ENCODE measurements at regions not wholly inside any gene's neighbourhood (a gene's known extent, or its start where the extent isn't known, plus 50 kb on each side); places are given as distances from the start of the nearest gene placed in this dataset.
A peak's percentile ranks its signal among the peaks of the same experiment; 100 is the strongest.

- no peak for TF ChIP-seq CTCF (IDR thresholded peaks at IDR 0.05)
- no peak for DNase-seq (ENCODE audit: low spot score)
- Histone ChIP-seq H3K4me3 (no peak overlapping the region), H3K27ac (peak overlapping the region in 1 of 2 donors; percentile 82)
Observed at GRCh38 chr10:15462253-15462897, 91.3 kb upstream of the FAM171A1 start.

- DNase-seq (ENCODE audit: low spot score) = no peak
- Histone ChIP-seq H3K4me3 (no peak overlapping the region), H3K27ac (peak overlapping the region; percentile 50 to 82)
- TF ChIP-seq CTCF (IDR thresholded peaks at IDR 0.05) = no peak
Observed at GRCh38 chr10:15461353-15462108, 90.4 kb upstream of the FAM171A1 start.

GRCh38 chr10:15460661-15461060 lies 89.6 kb upstream of the FAM171A1 start:
- Histone ChIP-seq H3K27ac (peak overlapping the region in 1 of 2 donors; percentile 82), H3K4me3 (no peak overlapping the region)
- no peak for DNase-seq (ENCODE audit: low spot score)
- TF ChIP-seq CTCF (IDR thresholded peaks at IDR 0.05) = no peak

GRCh38 chr10:15459218-15459617 lies 88.1 kb upstream of the FAM171A1 start:
- TF ChIP-seq CTCF (IDR thresholded peaks at IDR 0.05) = no peak
- H3K4me3 ChIP-seq = no peak overlapping the region
- no peak for DNase-seq (ENCODE audit: low spot score)
- H3K27ac ChIP-seq = no peak overlapping the region

- no peak for DNase-seq (ENCODE audit: low spot score)
- no peak overlapping the region for H3K4me3 ChIP-seq
- H3K27ac ChIP-seq = no peak overlapping the region
- TF ChIP-seq CTCF (IDR thresholded peaks at IDR 0.05) = no peak
Observed at GRCh38 chr10:15457382-15457781, 86.3 kb upstream of the FAM171A1 start.

- no peak for TF ChIP-seq CTCF (IDR thresholded peaks at IDR 0.05)
- no peak overlapping the region for H3K4me3 ChIP-seq
- H3K27ac ChIP-seq = no peak overlapping the region
- DNase-seq (ENCODE audit: low spot score) = no peak
Observed at GRCh38 chr10:15455456-15455855, 84.4 kb upstream of the FAM171A1 start.

GRCh38 chr10:15453926-15454325 lies 82.8 kb upstream of the FAM171A1 start:
- no peak for DNase-seq (ENCODE audit: low spot score)
- Histone ChIP-seq H3K4me3 (no peak overlapping the region), H3K27ac (no peak overlapping the region)

More at GRCh38 chr10:15453926-15454325, 82.8 kb upstream of the FAM171A1 start:
- TF ChIP-seq CTCF (IDR thresholded peaks at IDR 0.05) = no peak
